CD4-positive, alpha-beta T cell (primary cell): ENCODE measurements at regions not wholly inside any gene's neighbourhood (a gene's known extent, or its start where the extent isn't known, plus 50 kb on each side); places are given as distances from the start of the nearest gene placed in this dataset.

Experiments used
- ATAC-seq: fragments of 200-7000 bp; cut with Tn5 transposase; one replicate; pipeline ENCODE4 v1.10.0; 2022; ENCODE audit warnings: mild to moderate bottlenecking; ENCODE audit not compliant: poor library complexity
- CTCF ChIA-PET: fragments of 350-600 bp; sonication (Branson Sonifier 250); formaldehyde crosslinking; loops from one replicate; lab custom pipeline; 2021; ENCODE audit warnings: antibody characterized with exemption, inconsistent platforms; lab: Charles Lee
- POLR2A ChIA-PET: fragments of 350-600 bp; sonication (Branson Sonifier 250); formaldehyde crosslinking; loops from one replicate; lab custom pipeline; 2021; ENCODE audit warnings: antibody characterized with exemption, inconsistent platforms; lab: Charles Lee
- DNase-seq, 14 experiments: peaks; one replicate each; pipeline ENCODE4 v3.0.0-alpha.2; 2013 to 2020; ENCODE audit warnings: mixed read lengths in 2 of 14
- H3K27ac ChIP-seq, 2 donors: one replicate each; pipeline versions ENCODE4 v1.5.1 to v1.7.0; 2013; ENCODE audit warnings: low read length in 2 of 2, low read depth in 1 of 2, mild to moderate bottlenecking in 1 of 2
- H3K27me3 ChIP-seq, 2 experiments: 1 replicate in 1 of 2; 2 replicates in 1 of 2; pipeline versions ENCODE4 v1.6.1 to v1.7.0; 2013; ENCODE audit warnings: low read length in 2 of 2, control low read depth in 1 of 2, mild to moderate bottlenecking in 1 of 2, moderate library complexity in 1 of 2; ENCODE audit not compliant: insufficient read depth in 2 of 2, control insufficient read depth in 1 of 2
- H3K36me3 ChIP-seq: one replicate; pipeline ENCODE4 v1.6.1; 2013; ENCODE audit warnings: low read length, control low read depth; ENCODE audit not compliant: insufficient read depth
- H3K4me1 ChIP-seq: one replicate; pipeline ENCODE4 v1.6.1; 2013; ENCODE audit warnings: low read length, control low read depth; ENCODE audit not compliant: insufficient read depth
- H3K4me3 ChIP-seq: one replicate; pipeline ENCODE4 v1.5.1; 2013; ENCODE audit warnings: mild to moderate bottlenecking, low read length, moderate library complexity
- H3K9me3 ChIP-seq, 2 experiments: 1 replicate in 1 of 2; 2 replicates in 1 of 2; pipeline versions ENCODE4 v1.6.1 to v1.7.0; 2013; ENCODE audit warnings: low read length in 2 of 2, mild to moderate bottlenecking in 2 of 2, control low read depth in 1 of 2, moderate library complexity in 1 of 2; ENCODE audit not compliant: control insufficient read depth in 1 of 2, insufficient read depth in 1 of 2
- H3K27ac Mint-ChIP-seq: one replicate; pipeline ENCODE4 v1.8.0; 2020; ENCODE audit warnings: mixed read lengths
- H3K27me3 Mint-ChIP-seq: one replicate; pipeline ENCODE4 v1.8.0; 2021; ENCODE audit warnings: mixed read lengths
- H3K36me3 Mint-ChIP-seq: one replicate; pipeline ENCODE4 v1.8.0; 2021; ENCODE audit warnings: low read depth, mixed read lengths
- H3K4me1 Mint-ChIP-seq: one replicate; pipeline ENCODE4 v1.8.0; 2021; ENCODE audit warnings: low read depth, mixed read lengths
- H3K4me3 Mint-ChIP-seq: one replicate; pipeline ENCODE4 v1.8.0; 2020; ENCODE audit warnings: mild to moderate bottlenecking, mixed read lengths
- H3K9me3 Mint-ChIP-seq: one replicate; pipeline ENCODE4 v1.8.0; 2020; ENCODE audit warnings: mixed read lengths
- intact Hi-C, 2 experiments: fragments of 100-400 bp; cut with DNase I in 1 of 2; cut with micrococcal nuclease in 1 of 2; formaldehyde crosslinking; loops; one replicate each; pipeline versions ENCODE4 v1.15.1 to v1.9.0; 2023 to 2025; cut with DNase I, micrococcal nuclease
- TF ChIP-seq, protein P1 (sequence below): fragments of 200-600 bp; IDR thresholded peaks from one replicate; pipeline ENCODE4 v1.8.0; 2022; ENCODE audit warnings: antibody characterized with exemption, mild to moderate bottlenecking

DNA sequence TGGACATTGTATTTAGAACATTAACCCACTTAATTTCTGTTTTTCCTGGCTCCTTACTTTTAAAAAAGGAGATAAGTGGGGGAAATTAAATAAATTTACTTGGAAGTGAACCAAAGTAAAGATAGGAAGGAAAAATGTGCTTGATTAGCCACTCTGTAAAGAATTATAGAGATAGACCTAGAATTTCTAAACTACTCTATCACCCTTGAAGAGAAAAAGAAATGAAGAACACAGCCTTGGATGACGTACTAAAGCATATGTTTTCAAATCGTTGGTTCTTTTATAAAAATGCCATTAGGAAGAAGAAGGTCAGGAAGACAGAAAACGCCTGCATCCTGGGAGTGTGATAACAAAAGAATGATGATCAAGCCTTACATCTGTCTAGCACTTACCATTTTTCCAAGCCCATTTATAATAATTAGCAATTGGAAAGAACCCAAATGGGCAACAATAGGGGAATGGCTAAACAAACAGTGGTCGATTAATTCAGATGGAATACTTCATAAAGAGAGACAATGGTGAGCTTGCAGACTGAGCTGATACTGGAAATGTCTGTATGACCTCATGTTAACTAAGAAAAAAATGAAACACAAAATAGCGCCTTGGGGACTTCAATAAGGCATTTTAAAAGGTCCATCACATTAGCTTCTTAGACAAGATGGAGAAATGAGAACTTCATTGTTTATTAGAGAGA lies 81.0 kb upstream of the LRRC55 start:
- Mint-ChIP-seq H3K9me3 (no peaks in the 10 kb centered on the region), H3K27ac (no peak overlapping the region), H3K4me3 (no peak overlapping the region), H3K27me3 (peaks cover 7% of the 10 kb centered on the region), H3K4me1 (no peaks in the 10 kb centered on the region), H3K36me3 (no peaks in the 10 kb centered on the region)
- Histone ChIP-seq H3K9me3 (peaks cover 0 to 4% of the 10 kb centered on the region in 2 experiments), H3K4me3 (no peak overlapping the region), H3K36me3 (no peaks in the 10 kb centered on the region), H3K4me1 (no peaks in the 10 kb centered on the region), H3K27me3 (no peaks in the 10 kb centered on the region), H3K27ac (no peak overlapping the region)
- DNase-seq (no peak), ATAC-seq (no peak)
- TF ChIP-seq, protein P1, sequence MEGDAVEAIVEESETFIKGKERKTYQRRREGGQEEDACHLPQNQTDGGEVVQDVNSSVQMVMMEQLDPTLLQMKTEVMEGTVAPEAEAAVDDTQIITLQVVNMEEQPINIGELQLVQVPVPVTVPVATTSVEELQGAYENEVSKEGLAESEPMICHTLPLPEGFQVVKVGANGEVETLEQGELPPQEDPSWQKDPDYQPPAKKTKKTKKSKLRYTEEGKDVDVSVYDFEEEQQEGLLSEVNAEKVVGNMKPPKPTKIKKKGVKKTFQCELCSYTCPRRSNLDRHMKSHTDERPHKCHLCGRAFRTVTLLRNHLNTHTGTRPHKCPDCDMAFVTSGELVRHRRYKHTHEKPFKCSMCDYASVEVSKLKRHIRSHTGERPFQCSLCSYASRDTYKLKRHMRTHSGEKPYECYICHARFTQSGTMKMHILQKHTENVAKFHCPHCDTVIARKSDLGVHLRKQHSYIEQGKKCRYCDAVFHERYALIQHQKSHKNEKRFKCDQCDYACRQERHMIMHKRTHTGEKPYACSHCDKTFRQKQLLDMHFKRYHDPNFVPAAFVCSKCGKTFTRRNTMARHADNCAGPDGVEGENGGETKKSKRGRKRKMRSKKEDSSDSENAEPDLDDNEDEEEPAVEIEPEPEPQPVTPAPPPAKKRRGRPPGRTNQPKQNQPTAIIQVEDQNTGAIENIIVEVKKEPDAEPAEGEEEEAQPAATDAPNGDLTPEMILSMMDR: no peak
- ChIA-PET POLR2A (interaction anchor here (0.5 kb wide), 1 partner anchor 75 kb away, joined by 3 read pairs; no protein-coding TSS in a partner anchor), CTCF (no interaction called here)
- intact Hi-C loops: no loop called here

DNA sequence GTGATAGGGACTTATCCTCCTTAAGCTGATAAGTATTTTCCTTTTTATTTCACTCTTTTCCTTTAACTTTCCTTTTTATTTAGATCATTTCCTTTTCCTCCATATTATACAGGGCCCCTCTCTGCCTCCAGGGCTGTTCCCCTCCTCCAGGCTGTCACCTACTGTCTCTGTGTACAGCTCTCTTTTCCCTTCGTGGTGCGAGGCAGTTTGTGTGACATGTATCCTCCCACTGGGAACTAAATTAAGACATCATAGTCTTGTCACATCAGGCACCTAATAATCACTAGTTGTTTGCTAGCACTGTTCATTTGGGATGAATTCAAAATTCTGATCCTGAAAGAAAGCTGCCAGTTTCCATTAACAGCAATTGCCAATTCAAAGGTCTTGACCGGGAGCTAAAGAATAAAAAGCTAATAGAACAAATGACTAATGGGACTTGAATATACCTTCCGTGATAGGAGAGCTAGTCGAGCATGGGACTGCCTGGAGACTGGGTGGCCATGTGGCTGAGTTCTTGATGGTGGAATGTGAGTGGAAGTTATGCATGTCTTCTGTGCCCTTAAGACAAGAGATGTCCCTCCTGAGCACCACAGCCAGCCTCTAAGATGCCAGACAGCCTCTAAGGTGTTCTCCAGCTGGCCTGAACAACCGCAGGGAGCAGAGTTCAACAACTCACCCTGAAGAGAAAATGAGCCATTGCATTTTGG lies 77.7 kb upstream of the LRRC55 start:
- no peaks in the 10 kb centered on the region for H3K4me1 Mint-ChIP-seq
- intact Hi-C loops: no loop called here

DNA sequence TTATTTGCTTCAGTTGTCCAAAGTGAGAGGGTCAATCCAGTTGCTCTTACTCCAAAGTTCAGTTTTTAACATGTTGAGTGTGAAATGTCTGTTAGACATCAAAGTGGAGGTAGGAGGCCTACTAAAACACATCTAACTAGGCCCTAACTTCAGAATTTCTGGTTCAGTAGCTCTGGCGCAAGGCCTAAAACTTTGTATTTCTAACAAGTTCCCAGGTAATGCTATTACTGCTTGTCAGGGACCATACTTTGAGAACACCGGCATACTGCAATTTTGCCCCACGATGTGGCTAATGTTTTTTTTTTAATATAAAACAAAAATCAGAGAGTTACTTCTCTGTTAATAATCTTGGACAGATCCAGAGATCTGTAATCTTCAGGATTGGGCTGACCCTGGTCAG lies 72.4 kb upstream of the LRRC55 start:
- no peak overlapping the region for H3K27ac Mint-ChIP-seq
- ATAC-seq (no peak), DNase-seq (no peak)
- H3K4me3 Mint-ChIP-seq: no peak overlapping the region
- H3K27ac ChIP-seq: no peak overlapping the region
- H3K4me3 ChIP-seq: no peak overlapping the region
- no peaks in the 10 kb centered on the region for H3K27me3 Mint-ChIP-seq
- H3K36me3 ChIP-seq: no peaks in the 10 kb centered on the region
- peaks cover 3 to 8% of the 10 kb centered on the region in 2 experiments for H3K9me3 ChIP-seq
- H3K4me1 Mint-ChIP-seq: no peaks in the 10 kb centered on the region
- H3K36me3 Mint-ChIP-seq: no peaks in the 10 kb centered on the region
- POLR2A ChIA-PET: no interaction called here
- peaks cover 0 to 3% of the 10 kb centered on the region in 2 experiments for H3K27me3 ChIP-seq
- CTCF ChIA-PET: no interaction called here
- no peaks in the 10 kb centered on the region for H3K4me1 ChIP-seq
- intact Hi-C loops: no loop called here
- TF ChIP-seq, protein P1: no peak
- H3K9me3 Mint-ChIP-seq: no peaks in the 10 kb centered on the region

More for the DNA sequence above, 77.7 kb upstream of the LRRC55 start:
- H3K4me3 ChIP-seq: no peak overlapping the region
- H3K4me3 Mint-ChIP-seq: no peak overlapping the region
- no peaks in the 10 kb centered on the region for H3K36me3 Mint-ChIP-seq
- no peak overlapping the region for H3K27ac Mint-ChIP-seq
- TF ChIP-seq, protein P1: no peak
- H3K9me3 ChIP-seq: peaks cover 3 to 4% of the 10 kb centered on the region in 2 experiments
- ChIA-PET POLR2A (interaction anchor here (0.7 kb wide), 1 partner anchor 10 kb away, joined by 3 read pairs; no protein-coding TSS in a partner anchor), CTCF (no interaction called here)
- ATAC-seq: no peak
- H3K4me1 ChIP-seq: no peaks in the 10 kb centered on the region
- no peaks in the 10 kb centered on the region for H3K27me3 ChIP-seq
- DNase-seq: no peak
- H3K9me3 Mint-ChIP-seq: no peaks in the 10 kb centered on the region
- H3K27ac ChIP-seq: no peak overlapping the region
- H3K27me3 Mint-ChIP-seq: peaks cover 7% of the 10 kb centered on the region
- no peaks in the 10 kb centered on the region for H3K36me3 ChIP-seq
